ENCODE measurements at regions not wholly inside any gene's neighbourhood (a gene's known extent, or its start where the extent isn't known, plus 50 kb on each side); places are given as distances from the start of the nearest gene placed in this dataset.
A peak's percentile ranks its signal among the peaks of the same experiment; 100 is the strongest.

GRCh38 chr10:28984431-28984830, 304.4 kb upstream of the LYZL1 start:
- peak overlapping the region; percentile 29; the same call in 1 of the 2 replicates for H3K27ac ChIP-seq
- TF ChIP-seq ZFX (IDR thresholded peaks at IDR 0.05) (no peak), CTCF (conservative IDR thresholded peaks at IDR 0.05) (no peak)

- H3K27ac ChIP-seq, result 0 out of 2 replicates have a peak overlapping the region, but pooled peaks have one; percentile 1
- TF ChIP-seq ZFX (IDR thresholded peaks at IDR 0.05), result no peak
- TF ChIP-seq CTCF (conservative IDR thresholded peaks at IDR 0.05), result no peak
Observed at GRCh38 chr10:28985137-28985885, 303.6 kb upstream of the LYZL1 start.

- TF ChIP-seq CTCF (conservative IDR thresholded peaks at IDR 0.05) (no peak), ZFX (IDR thresholded peaks at IDR 0.05) (no peak)
- no peak overlapping the region for H3K27ac ChIP-seq
Observed at GRCh38 chr10:28986117-28986792, 302.6 kb upstream of the LYZL1 start.

DNA sequence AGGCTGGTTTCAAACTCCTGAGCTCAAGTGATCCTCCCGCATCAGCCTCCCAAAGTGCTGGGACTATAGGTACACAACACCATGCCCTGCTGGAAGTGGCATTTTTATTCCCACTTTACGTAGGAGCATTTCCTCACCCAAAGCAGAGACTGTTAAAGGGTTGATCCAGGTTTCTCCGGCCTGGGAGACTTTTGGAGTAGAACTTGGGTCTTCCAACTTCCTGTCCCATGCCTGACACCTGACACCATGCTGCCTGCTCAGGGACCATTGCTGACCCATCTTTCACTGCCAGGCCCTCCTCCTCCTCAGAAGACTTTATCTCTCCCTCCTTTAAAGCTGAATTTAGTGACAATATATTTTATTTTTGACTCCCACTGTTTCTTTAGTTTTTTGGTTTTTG, 302.0 kb upstream of the LYZL1 start:
- H3K27ac ChIP-seq, result no peak overlapping the region

DNA sequence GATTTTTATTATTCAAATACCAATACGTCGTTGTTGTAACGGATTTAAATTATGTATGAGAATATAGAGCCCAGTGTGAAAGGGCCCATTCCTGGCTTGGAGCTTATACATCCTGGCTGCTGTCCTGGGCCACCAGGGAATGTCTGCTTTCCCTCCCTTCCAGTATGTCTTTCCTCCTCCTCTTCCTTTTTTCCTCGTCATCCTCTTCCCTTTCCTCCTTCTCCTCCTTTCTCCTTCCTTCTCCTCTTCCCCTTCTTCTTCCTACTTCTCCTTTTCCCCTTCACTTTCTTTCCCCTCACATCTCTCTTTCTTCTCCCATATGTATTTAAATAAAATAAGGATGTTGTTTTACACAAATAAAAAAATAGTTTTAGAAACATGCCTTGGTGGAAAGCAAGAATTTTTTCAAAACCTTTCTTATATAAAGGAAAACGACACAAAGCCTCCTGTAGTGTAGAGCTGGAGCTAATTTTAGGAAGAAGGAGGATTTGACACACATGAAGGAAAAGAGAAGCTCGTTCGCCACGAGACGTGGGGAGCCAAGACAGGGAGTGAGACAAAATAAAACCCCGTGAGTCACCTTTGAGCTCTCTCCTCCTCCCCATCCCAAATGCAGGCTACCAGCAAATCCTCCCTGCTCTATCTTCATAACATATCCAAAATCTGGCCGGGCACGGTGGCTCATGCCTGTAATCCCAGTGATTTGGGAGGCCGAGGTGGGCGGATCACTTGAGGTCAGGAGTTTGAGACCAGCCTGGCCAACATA, 301.1 kb upstream of the LYZL1 start:
- H3K27ac ChIP-seq, result no peak overlapping the region
- TF ChIP-seq CTCF (conservative IDR thresholded peaks at IDR 0.05) (no peak), ZFX (IDR thresholded peaks at IDR 0.05) (no peak)

More for the DNA sequence above, 302.0 kb upstream of the LYZL1 start:
- TF ChIP-seq CTCF (conservative IDR thresholded peaks at IDR 0.05) (no peak), ZFX (IDR thresholded peaks at IDR 0.05) (no peak)

DNA sequence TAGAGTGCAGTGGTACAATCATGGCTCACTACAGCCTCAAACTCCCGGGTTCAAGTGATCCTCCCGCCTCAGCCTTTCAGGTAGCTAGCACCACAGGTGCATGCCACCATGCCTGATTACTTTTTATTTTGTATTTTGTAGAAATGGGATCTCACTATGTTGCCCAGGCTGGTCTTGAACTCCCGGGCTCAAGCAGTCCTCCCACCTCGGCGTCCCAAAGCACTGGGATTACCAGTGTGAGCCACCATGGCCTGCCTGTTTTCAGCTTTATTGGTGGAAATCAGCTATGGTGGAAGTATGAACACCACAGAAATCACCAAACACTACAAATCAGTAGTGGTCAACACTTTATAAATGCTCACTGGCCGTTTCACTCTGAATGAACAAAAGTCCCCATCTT, 299.9 kb upstream of the LYZL1 start:
- no peak overlapping the region for H3K27ac ChIP-seq
- TF ChIP-seq CTCF (conservative IDR thresholded peaks at IDR 0.05), result no peak
- TF ChIP-seq ZFX (IDR thresholded peaks at IDR 0.05), result no peak
